Loucy (cell line): ENCODE measurements at regions not wholly inside any gene's neighbourhood (a gene's known extent, or its start where the extent isn't known, plus 50 kb on each side); places are given as distances from the start of the nearest gene placed in this dataset.

Experiments used
- H2AFZ ChIP-seq: fragments of 200-600 bp; sonication (generic); 2 replicates; pipeline ENCODE4 v1.6.0; 2016; ENCODE audit warnings: antibody characterized with exemption, mild to moderate bottlenecking, low read length, moderate library complexity
- H3F3A ChIP-seq: fragments of 200-600 bp; 2 replicates; pipeline ENCODE4 v1.6.0; 2016; ENCODE audit warnings: antibody characterized with exemption, low read depth, mild to moderate bottlenecking
- H3K27me3 ChIP-seq: fragments of 200-600 bp; sonication (generic); 2 replicates; pipeline ENCODE4 v1.6.1; 2014; ENCODE audit warnings: low read length, mild to moderate bottlenecking; ENCODE audit not compliant: insufficient read depth, poor library complexity, severe bottlenecking
- H3K36me3 ChIP-seq: fragments of 200-600 bp; sonication (generic); 2 replicates; pipeline ENCODE4 v1.6.1; 2016; ENCODE audit warnings: low read length; ENCODE audit not compliant: insufficient read depth
- H3K4me1 ChIP-seq: fragments of 200-600 bp; sonication (generic); 2 replicates; pipeline ENCODE4 v1.5.1; 2014; ENCODE audit warnings: low read length, mild to moderate bottlenecking; ENCODE audit not compliant: insufficient read depth, poor library complexity, severe bottlenecking
- H3K4me2 ChIP-seq: fragments of 200-600 bp; sonication (generic); 2 replicates; pipeline ENCODE4 v1.6.0; 2014; ENCODE audit warnings: antibody characterized with exemption, low read length, low read depth, mild to moderate bottlenecking; ENCODE audit not compliant: poor library complexity, severe bottlenecking
- H3K4me3 ChIP-seq: fragments of 200-600 bp; sonication (generic); 2 replicates; pipeline ENCODE4 v1.5.1; 2014; ENCODE audit warnings: low read length, mild to moderate bottlenecking, mixed read lengths; ENCODE audit not compliant: poor library complexity, severe bottlenecking
- H3K79me2 ChIP-seq: fragments of 200-600 bp; sonication (generic); 2 replicates; pipeline ENCODE4 v1.6.1; 2014; ENCODE audit warnings: low read length; ENCODE audit not compliant: insufficient read depth
- H3K9ac ChIP-seq: fragments of 200-600 bp; sonication (generic); 2 replicates; pipeline ENCODE4 v1.6.0; 2014; ENCODE audit warnings: mild to moderate bottlenecking, low read depth, low read length, moderate library complexity; ENCODE audit not compliant: poor library complexity, severe bottlenecking
- H3K9me2 ChIP-seq: fragments of 200-600 bp; sonication (generic); replicated peaks from 2 replicates; pipeline ENCODE4 v1.6.1; 2016; ENCODE audit warnings: low read depth, low read length, mixed read lengths
- H3K9me3 ChIP-seq: fragments of 200-600 bp; sonication (generic); 2 replicates; pipeline ENCODE4 v1.6.1; 2014; ENCODE audit warnings: mild to moderate bottlenecking, antibody characterized with exemption, low read length, low read depth; ENCODE audit not compliant: insufficient read depth
- H4K20me1 ChIP-seq: fragments of 200-600 bp; sonication (generic); 2 replicates; pipeline ENCODE4 v1.6.0; 2014; ENCODE audit warnings: antibody characterized with exemption, low read length, mild to moderate bottlenecking; ENCODE audit not compliant: insufficient read depth, poor library complexity, severe bottlenecking
- CTCF ChIP-seq: fragments of 200-600 bp; sonication (generic); conservative IDR thresholded peaks from 2 replicates; pipeline ENCODE4 v1.5.1; 2014; ENCODE audit warnings: mild to moderate bottlenecking, antibody characterized with exemption, low read length
- EZH2phosphoT487 ChIP-seq: fragments of 200-600 bp; IDR thresholded peaks from 2 replicates; pipeline ENCODE4 v1.6.1; 2018; ENCODE audit warnings: antibody characterized with exemption, mild to moderate bottlenecking, moderate library complexity, borderline replicate concordance

DNA sequence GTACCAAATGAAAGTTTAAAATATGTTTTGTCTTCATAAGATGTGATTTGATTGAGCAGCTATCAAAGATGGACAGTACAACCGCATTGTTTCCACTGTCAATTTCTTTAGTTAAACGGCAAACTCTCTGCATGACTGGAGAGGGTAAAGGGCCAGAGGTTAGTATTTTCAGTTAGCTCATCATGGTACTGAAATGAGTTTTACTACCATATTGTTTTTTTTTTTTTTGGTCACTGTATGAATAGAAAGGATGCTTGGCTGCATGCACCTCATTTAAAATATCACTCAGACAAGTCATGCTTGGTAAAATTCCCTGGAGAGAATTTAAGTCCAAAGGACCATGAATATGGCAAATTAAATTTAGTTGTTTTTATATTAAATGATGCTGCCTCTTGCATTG lies 942.1 kb upstream of the SPRY2 start:
- no peak overlapping the region for H2AFZ ChIP-seq
- H4K20me1 ChIP-seq, result no peaks in the 10 kb centered on the region
- no peaks in the 10 kb centered on the region for H3F3A ChIP-seq
- no peak for TF ChIP-seq EZH2phosphoT487
- no peak for TF ChIP-seq CTCF
- no peaks in the 10 kb centered on the region for H3K79me2 ChIP-seq
- no peak overlapping the region for H3K4me3 ChIP-seq
- H3K36me3 ChIP-seq, result no peaks in the 10 kb centered on the region
- no peaks in the 10 kb centered on the region for H3K9me3 ChIP-seq
- H3K9me2 ChIP-seq, result no peaks in the 10 kb centered on the region
- no peak overlapping the region for H3K4me2 ChIP-seq
- no peaks in the 10 kb centered on the region for H3K27me3 ChIP-seq
- H3K4me1 ChIP-seq, result no peaks in the 10 kb centered on the region
- H3K9ac ChIP-seq, result no peak overlapping the region

GRCh38 chr13:81275666-81276258 lies 934.8 kb upstream of the SPRY2 start:
- Histone ChIP-seq H2AFZ (no peak overlapping the region), H3F3A (no peaks in the 10 kb centered on the region), H3K79me2 (no peaks in the 10 kb centered on the region), H3K36me3 (no peaks in the 10 kb centered on the region), H3K9me3 (no peaks in the 10 kb centered on the region; the same call in 1 of the 2 replicates), H3K4me1 (no peaks in the 10 kb centered on the region), H3K9ac (no peak overlapping the region), H4K20me1 (no peaks in the 10 kb centered on the region), H3K27me3 (no peaks in the 10 kb centered on the region), H3K4me3 (no peak overlapping the region), H3K9me2 (no peaks in the 10 kb centered on the region), H3K4me2 (no peak overlapping the region)
- no peak for TF ChIP-seq EZH2phosphoT487
- TF ChIP-seq CTCF, result no peak

DNA sequence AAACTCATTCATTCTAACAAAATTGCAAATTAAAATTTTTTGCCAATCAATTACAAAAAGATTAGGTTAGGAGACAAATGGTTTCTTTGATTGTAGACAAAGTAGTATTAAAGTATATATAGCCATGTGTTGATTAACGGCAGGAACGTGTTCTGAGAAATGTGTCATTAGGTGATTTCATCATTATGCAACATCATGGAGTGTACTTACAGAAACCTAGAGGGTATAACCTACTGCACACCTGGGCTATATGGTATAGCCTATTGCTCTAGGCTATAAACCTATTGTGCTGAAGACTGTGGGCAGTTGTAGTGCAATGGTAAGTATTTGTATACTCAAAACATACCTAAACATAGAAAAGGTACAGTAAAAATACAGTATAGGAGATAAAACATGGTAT lies 906.8 kb upstream of the SPRY2 start:
- TF ChIP-seq CTCF, result no peak
- no peak for TF ChIP-seq EZH2phosphoT487
- Histone ChIP-seq H3K9me2 (no peaks in the 10 kb centered on the region), H3K79me2 (no peaks in the 10 kb centered on the region), H3K4me1 (no peaks in the 10 kb centered on the region), H3K36me3 (no peaks in the 10 kb centered on the region), H4K20me1 (no peaks in the 10 kb centered on the region), H3F3A (no peaks in the 10 kb centered on the region), H3K9ac (no peak overlapping the region), H3K4me2 (no peak overlapping the region), H3K4me3 (no peak overlapping the region), H3K27me3 (no peaks in the 10 kb centered on the region), H3K9me3 (no peaks in the 10 kb centered on the region), H2AFZ (no peak overlapping the region)
